Prostate gland (tissue), 2 donors: ENCODE measurements at regions not wholly inside any gene's neighbourhood (a gene's known extent, or its start where the extent isn't known, plus 50 kb on each side); places are given as distances from the start of the nearest gene placed in this dataset.

Experiments used
- POLR2A ChIP-seq: fragments of 450-650 bp; IDR thresholded peaks from one replicate; pipeline ENCODE4 v1.6.1; 2016; ENCODE audit warnings: antibody characterized with exemption, mild to moderate bottlenecking
- POLR2AphosphoS5 ChIP-seq: sonication (generic); formaldehyde crosslinking; IDR thresholded peaks from one replicate; pipeline ENCODE4 v1.6.1; 2017; ENCODE audit warnings: antibody characterized with exemption
- TF ChIP-seq, protein P1 (sequence below), 4 experiments: fragments of 200-600 bp in 2 of 4; fragments of 450-650 bp in 2 of 4; sonication (generic) in 2 of 4; IDR thresholded peaks; 1 replicate in 3 of 4; 2 replicates in 1 of 4; pipeline ENCODE4 v1.5.1; 2016 to 2019; ENCODE audit warnings: antibody characterized with exemption in 4 of 4, mild to moderate bottlenecking in 2 of 4, moderate library complexity in 2 of 4

DNA sequence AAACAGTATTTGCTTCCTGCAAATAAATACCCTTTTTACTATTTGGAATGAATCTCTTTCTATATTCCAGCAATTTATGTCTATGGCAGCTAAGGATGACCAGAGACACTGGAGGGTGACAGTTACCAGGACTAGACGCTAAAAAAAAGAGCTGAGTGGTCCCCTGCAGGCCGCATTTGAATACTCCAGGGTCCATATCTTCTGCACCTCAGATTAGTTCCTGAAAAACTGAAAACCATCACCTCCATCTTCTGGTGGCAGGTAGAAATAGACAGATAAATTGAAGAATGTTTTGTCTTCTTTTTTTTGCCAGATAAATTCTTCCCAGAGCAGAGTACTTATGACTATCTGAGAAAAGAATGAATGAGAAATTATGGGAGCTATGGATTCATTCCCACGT is 145.6 kb downstream of the CSNK2A3 start:
- TF ChIP-seq, protein P1, sequence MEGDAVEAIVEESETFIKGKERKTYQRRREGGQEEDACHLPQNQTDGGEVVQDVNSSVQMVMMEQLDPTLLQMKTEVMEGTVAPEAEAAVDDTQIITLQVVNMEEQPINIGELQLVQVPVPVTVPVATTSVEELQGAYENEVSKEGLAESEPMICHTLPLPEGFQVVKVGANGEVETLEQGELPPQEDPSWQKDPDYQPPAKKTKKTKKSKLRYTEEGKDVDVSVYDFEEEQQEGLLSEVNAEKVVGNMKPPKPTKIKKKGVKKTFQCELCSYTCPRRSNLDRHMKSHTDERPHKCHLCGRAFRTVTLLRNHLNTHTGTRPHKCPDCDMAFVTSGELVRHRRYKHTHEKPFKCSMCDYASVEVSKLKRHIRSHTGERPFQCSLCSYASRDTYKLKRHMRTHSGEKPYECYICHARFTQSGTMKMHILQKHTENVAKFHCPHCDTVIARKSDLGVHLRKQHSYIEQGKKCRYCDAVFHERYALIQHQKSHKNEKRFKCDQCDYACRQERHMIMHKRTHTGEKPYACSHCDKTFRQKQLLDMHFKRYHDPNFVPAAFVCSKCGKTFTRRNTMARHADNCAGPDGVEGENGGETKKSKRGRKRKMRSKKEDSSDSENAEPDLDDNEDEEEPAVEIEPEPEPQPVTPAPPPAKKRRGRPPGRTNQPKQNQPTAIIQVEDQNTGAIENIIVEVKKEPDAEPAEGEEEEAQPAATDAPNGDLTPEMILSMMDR (IDR thresholded peaks at IDR 0.05) = no peak
- TF ChIP-seq POLR2A (no peak), POLR2AphosphoS5 (no peak)
